IMR-90 (cell line): ENCODE measurements at regions not wholly inside any gene's neighbourhood (a gene's known extent, or its start where the extent isn't known, plus 50 kb on each side); places are given as distances from the start of the nearest gene placed in this dataset.

ENCODE experiments used
- ATAC-seq: fragments of 200-7000 bp; cut with Tn5 transposase; 2 replicates; pipeline ENCODE4 v1.9.1; 2020; ENCODE audit warnings: low read depth, mild to moderate bottlenecking, moderate library complexity
- BruUV-seq: library from RNA; stranded (reverse); fragments of 400-500 nt; replicated peaks from 2 replicates; lab custom pipeline; 2021; lab: Mats Ljungman, UMichigan
- CTCF ChIA-PET: fragments of 300-600 bp; formaldehyde crosslinking; extraction: SDS; loops from one replicate; lab custom pipeline; 2021; ENCODE audit warnings: antibody characterized with exemption; lab: Yijun Ruan, JAX
- POLR2A ChIA-PET: fragments of 300-600 bp; sonication (Branson Sonifier 250); formaldehyde crosslinking; loops from one replicate; lab custom pipeline; 2022; ENCODE audit warnings: antibody characterized with exemption; ENCODE audit not compliant: unreplicated experiment; lab: Charles Lee
- DNase-seq: peaks from one replicate; pipeline ENCODE4 v3.0.0; 2013
- H2AFZ ChIP-seq: replicated peaks from 2 replicates; pipeline ENCODE3; 2013; ENCODE audit warnings: low read length, mild to moderate bottlenecking; ENCODE audit not compliant: poor library complexity
- H2AK5ac ChIP-seq: 2 replicates; pipeline ENCODE4 v1.6.1; 2013; ENCODE audit warnings: low read depth, low read length, inconsistent platforms
- H2AK9ac ChIP-seq: replicated peaks from 2 replicates; pipeline ENCODE3; 2013; ENCODE audit warnings: mild to moderate bottlenecking, low read depth, low read length, moderate library complexity; ENCODE audit not compliant: poor library complexity
- H2BK120ac ChIP-seq: 2 replicates; pipeline ENCODE4 v1.6.1; 2013; ENCODE audit warnings: low read depth, low read length, inconsistent platforms
- H2BK15ac ChIP-seq: 3 replicates; pipeline ENCODE4 v1.6.1; 2013; ENCODE audit warnings: low read depth, low read length, inconsistent platforms
- H2BK20ac ChIP-seq: 2 replicates; pipeline ENCODE4 v1.6.1; 2013; ENCODE audit warnings: low read depth, mild to moderate bottlenecking, inconsistent platforms, low read length, moderate library complexity
- H2BK5ac ChIP-seq: 2 replicates; pipeline ENCODE4 v1.6.1; 2013; ENCODE audit warnings: mild to moderate bottlenecking, low read depth, low read length, inconsistent platforms; ENCODE audit not compliant: poor library complexity, severe bottlenecking
- H3K14ac ChIP-seq: replicated peaks from 2 replicates; pipeline ENCODE4 v1.6.1; 2013; ENCODE audit warnings: low read depth, low read length, inconsistent platforms
- H3K18ac ChIP-seq: 2 replicates; pipeline ENCODE4 v1.6.1; 2013; ENCODE audit warnings: low read depth, low read length, control low read depth
- H3K23ac ChIP-seq: 2 replicates; pipeline ENCODE4 v1.6.1; 2013; ENCODE audit warnings: low read depth, low read length, inconsistent platforms
- H3K27ac ChIP-seq: 2 replicates; pipeline ENCODE4 v1.5.1; 2013; ENCODE audit warnings: mild to moderate bottlenecking, control low read depth, low read length; ENCODE audit not compliant: insufficient read depth
- H3K27me3 ChIP-seq: 2 replicates; pipeline ENCODE4 v1.6.1; 2013; ENCODE audit warnings: low read length; ENCODE audit not compliant: control insufficient read depth, insufficient read depth
- H3K36me3 ChIP-seq: 2 replicates; pipeline ENCODE4 v1.6.1; 2013; ENCODE audit warnings: low read length, mixed read lengths; ENCODE audit not compliant: control insufficient read depth, insufficient read depth
- H3K4ac ChIP-seq: 2 replicates; pipeline ENCODE4 v1.6.1; 2013; ENCODE audit warnings: low read depth, low read length, inconsistent platforms
- H3K4me1 ChIP-seq: 2 replicates; pipeline ENCODE4 v1.6.1; 2013; ENCODE audit warnings: low read length, mixed read lengths; ENCODE audit not compliant: control insufficient read depth, insufficient read depth
- H3K4me2 ChIP-seq: 2 replicates; pipeline ENCODE4 v1.6.1; 2013; ENCODE audit warnings: low read depth, mild to moderate bottlenecking, control low read depth, low read length, moderate library complexity
- H3K4me3 ChIP-seq: 2 replicates; pipeline ENCODE4 v1.5.1; 2013; ENCODE audit warnings: low read depth, mild to moderate bottlenecking, control low read depth, low read length, moderate library complexity; ENCODE audit not compliant: insufficient read depth
- H3K56ac ChIP-seq: 2 replicates; pipeline ENCODE4 v1.6.1; 2013; ENCODE audit warnings: low read length, inconsistent platforms; ENCODE audit not compliant: insufficient read depth; ENCODE audit errors: extremely low read depth
- H3K79me1 ChIP-seq, 2 experiments: 2 replicates each; pipeline ENCODE4 v1.6.1; 2013; ENCODE audit warnings: low read length in 2 of 2, inconsistent platforms in 1 of 2, low read depth in 1 of 2
- H3K9ac ChIP-seq: 2 replicates; pipeline ENCODE4 v1.6.1; 2013; ENCODE audit warnings: low read depth, low read length, control low read depth
- H3K9me1 ChIP-seq: 2 replicates; pipeline ENCODE4 v1.6.1; 2013; ENCODE audit warnings: low read length, inconsistent platforms; ENCODE audit not compliant: insufficient read depth
- H3K9me3 ChIP-seq: 2 replicates; pipeline ENCODE4 v1.6.1; 2013; ENCODE audit warnings: low read length; ENCODE audit not compliant: control insufficient read depth, insufficient read depth
- H4K20me1 ChIP-seq: 2 replicates; pipeline ENCODE4 v1.6.1; 2013; ENCODE audit warnings: low read length, inconsistent platforms; ENCODE audit not compliant: insufficient read depth
- H4K5ac ChIP-seq: 2 replicates; pipeline ENCODE4 v1.6.1; 2013; ENCODE audit warnings: mild to moderate bottlenecking, low read depth, low read length, control low read depth
- H4K8ac ChIP-seq, 2 experiments: 2 replicates each; pipeline ENCODE4 v1.6.1; 2013; ENCODE audit warnings: low read depth in 2 of 2, low read length in 2 of 2, control low read depth in 1 of 2, inconsistent platforms in 1 of 2
- H4K91ac ChIP-seq: 2 replicates; pipeline ENCODE4 v1.6.1; 2013; ENCODE audit warnings: low read depth, low read length, inconsistent platforms; ENCODE audit not compliant: insufficient read depth
- BHLHE40 ChIP-seq: fragments of 150-350 bp; IDR thresholded peaks from 2 replicates; pipeline ENCODE4 v1.6.1; 2016; ENCODE audit warnings: mild to moderate bottlenecking, low read depth, low read length
- MAFK ChIP-seq: IDR thresholded peaks from 2 replicates; pipeline ENCODE4 v1.6.1; 2012; ENCODE audit warnings: low read depth, low read length, improper control_type of control experiment
- NFE2L2 ChIP-seq: fragments of 150-350 bp; IDR thresholded peaks from 2 replicates; pipeline ENCODE4 v1.6.1; 2016; ENCODE audit warnings: low read depth, mild to moderate bottlenecking, low read length
- RAD21 ChIP-seq: IDR thresholded peaks from 2 replicates; pipeline ENCODE4 v1.6.1; 2012; ENCODE audit warnings: low read length, improper control_type of control experiment
- RCOR1 ChIP-seq: IDR thresholded peaks from 2 replicates; pipeline ENCODE4 v1.6.1; 2012; ENCODE audit warnings: mild to moderate bottlenecking, low read length, improper control_type of control experiment; ENCODE audit not compliant: insufficient replicate concordance
- RFX5 ChIP-seq: IDR thresholded peaks from 2 replicates; pipeline ENCODE4 v1.8.0; 2012; ENCODE audit warnings: low read depth, mild to moderate bottlenecking, low read length, moderate library complexity
- SMC3 ChIP-seq: fragments of 150-350 bp; IDR thresholded peaks from 2 replicates; pipeline ENCODE4 v1.6.1; 2016; ENCODE audit warnings: low read depth, mild to moderate bottlenecking, antibody characterized with exemption, low read length, moderate library complexity
- WGBS, 2 experiments: methylation state at CpG; one replicate each; pipeline versions ENCODE4 v1.1.5 to v1.1.7; 2013; ENCODE audit warnings: missing lambda C conversion rate in 2 of 2; ENCODE audit not compliant: insufficient read length in 1 of 2; ENCODE audit errors: extremely low coverage in 2 of 2; 5-methylcytosine and 5-hydroxymethylcytosine counted together
- dilution Hi-C: fragments of 300-500 bp; cut with HindIII; formaldehyde crosslinking; loops from one replicate; pipeline ENCODE4 v1.14.3; 2018; ENCODE audit warnings: low sequenced_read_pairs; ENCODE audit not compliant: unreplicated experiment
- in situ Hi-C: fragments of 300-500 bp; cut with MboI; formaldehyde crosslinking; loops from 3 replicates; pipeline ENCODE4 v1.14.3; 2019; ENCODE audit warnings: low sequenced_read_pairs, inconsistent platforms, mixed read lengths
- intact Hi-C: fragments of 100-400 bp; cut with micrococcal nuclease; formaldehyde crosslinking; loops from 2 replicates; pipeline ENCODE4 v1.10.0; 2022
- TF ChIP-seq, protein P1 (sequence below): fragments of 150-350 bp; IDR thresholded peaks from 2 replicates; pipeline ENCODE4 v1.6.1; 2017; ENCODE audit warnings: mild to moderate bottlenecking, antibody characterized with exemption, low read length, low read depth

DNA sequence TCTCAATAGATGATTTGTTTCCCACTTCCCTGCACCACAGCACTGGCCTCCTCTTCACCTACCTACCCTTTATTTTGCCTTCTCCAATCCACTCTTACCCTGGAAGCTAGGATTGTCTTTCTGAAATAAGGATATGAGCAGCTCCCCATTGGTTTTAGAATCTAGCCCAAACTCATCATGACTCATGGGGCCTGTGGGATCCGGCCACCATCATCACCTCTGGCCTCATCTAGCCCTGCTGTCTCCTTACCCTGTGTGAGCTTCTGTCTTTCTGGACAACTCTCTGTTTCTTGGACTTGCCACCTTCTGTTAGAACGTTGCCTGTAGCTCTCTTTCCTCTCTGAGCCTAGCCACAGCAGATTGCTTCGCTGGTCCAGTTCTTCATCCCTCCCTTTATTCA is 277.1 kb downstream of the PAX1 start:
- Histone ChIP-seq H3K9me3 (peaks cover 26% of the 10 kb centered on the region), H3K27ac (no peak overlapping the region), H3K4me1 (no peaks in the 10 kb centered on the region), H2BK5ac (no peak overlapping the region), H3K4ac (no peak overlapping the region), H2BK120ac (no peak overlapping the region), H3K9ac (no peak overlapping the region), H2AK5ac (no peak overlapping the region), H4K91ac (no peak overlapping the region), H3K36me3 (no peaks in the 10 kb centered on the region), H3K9me1 (no peaks in the 10 kb centered on the region), H3K4me3 (no peak overlapping the region), H3K27me3 (no peaks in the 10 kb centered on the region), H3K18ac (no peak overlapping the region), H2BK20ac (no peak overlapping the region), H3K79me1 (no peaks in the 10 kb centered on the region), H3K14ac (no peak overlapping the region), H4K8ac (no peak overlapping the region), H2AFZ (no peak overlapping the region), H4K20me1 (no peaks in the 10 kb centered on the region), H3K4me2 (no peak overlapping the region), H2AK9ac (no peak overlapping the region), H4K5ac (no peak overlapping the region), H3K56ac (no peak overlapping the region), H3K23ac (no peak overlapping the region), H2BK15ac (no peak overlapping the region)
- POLR2A ChIA-PET = no interaction called here
- in situ Hi-C loops (no loop called here), dilution Hi-C loops (no loop called here), intact Hi-C loops (no loop called here)
- no peak for DNase-seq
- no peak for ATAC-seq
- CTCF ChIA-PET = no interaction called here
- no TSS peak for BruUV-seq
- TF ChIP-seq RAD21 (no peak), RFX5 (no peak), RCOR1 (no peak), BHLHE40 (no peak), MAFK (no peak), NFE2L2 (no peak), SMC3 (no peak)
- TF ChIP-seq, protein P1, sequence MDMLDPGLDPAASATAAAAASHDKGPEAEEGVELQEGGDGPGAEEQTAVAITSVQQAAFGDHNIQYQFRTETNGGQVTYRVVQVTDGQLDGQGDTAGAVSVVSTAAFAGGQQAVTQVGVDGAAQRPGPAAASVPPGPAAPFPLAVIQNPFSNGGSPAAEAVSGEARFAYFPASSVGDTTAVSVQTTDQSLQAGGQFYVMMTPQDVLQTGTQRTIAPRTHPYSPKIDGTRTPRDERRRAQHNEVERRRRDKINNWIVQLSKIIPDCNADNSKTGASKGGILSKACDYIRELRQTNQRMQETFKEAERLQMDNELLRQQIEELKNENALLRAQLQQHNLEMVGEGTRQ = no peak
- 56% methylated on average over 1 of the region's 3 CpGs; no CpG with 5 or more reads in 1 of the 2 experiments for WGBS, 2 experiments
